Breast epithelium (tissue), 3 donors: ENCODE measurements at regions not wholly inside any gene's neighbourhood (a gene's known extent, or its start where the extent isn't known, plus 50 kb on each side); places are given as distances from the start of the nearest gene placed in this dataset.

Experiments
- POLR2AphosphoS5 ChIP-seq, 3 donors: sonication (generic); formaldehyde crosslinking; IDR thresholded peaks; one replicate each; pipeline ENCODE4 v1.6.1; 2017; ENCODE audit warnings: antibody characterized with exemption in 3 of 3
- TF ChIP-seq, protein P1 (sequence below), 3 donors: fragments of 450-650 bp; IDR thresholded peaks; one replicate each; pipeline ENCODE4 v1.5.1; 2016 to 2017; ENCODE audit warnings: antibody characterized with exemption in 3 of 3, mild to moderate bottlenecking in 3 of 3, moderate library complexity in 3 of 3

DNA sequence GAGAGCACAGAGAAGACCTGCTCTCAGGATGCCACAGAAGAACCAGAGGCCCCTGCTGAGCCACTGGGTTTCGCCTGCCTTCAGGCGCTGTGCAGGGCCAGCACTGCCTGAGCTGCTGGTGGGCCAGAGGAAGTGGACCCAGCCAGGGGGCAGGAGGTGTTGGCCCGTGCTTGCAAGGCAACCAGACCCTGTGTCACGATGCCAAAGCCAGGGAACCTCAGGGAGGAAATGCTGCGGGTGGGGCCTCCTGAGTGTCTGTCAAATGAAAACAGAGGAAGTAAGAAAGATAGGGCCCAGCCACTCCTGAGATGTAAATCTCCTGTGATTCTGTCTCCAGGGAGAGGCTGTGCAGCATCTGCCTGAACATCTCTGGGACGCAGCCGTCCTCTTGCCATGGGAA lies 58.1 kb upstream of the ADORA2B start:
- no peak for TF ChIP-seq POLR2AphosphoS5 (IDR thresholded peaks at IDR 0.05)
- TF ChIP-seq, protein P1, sequence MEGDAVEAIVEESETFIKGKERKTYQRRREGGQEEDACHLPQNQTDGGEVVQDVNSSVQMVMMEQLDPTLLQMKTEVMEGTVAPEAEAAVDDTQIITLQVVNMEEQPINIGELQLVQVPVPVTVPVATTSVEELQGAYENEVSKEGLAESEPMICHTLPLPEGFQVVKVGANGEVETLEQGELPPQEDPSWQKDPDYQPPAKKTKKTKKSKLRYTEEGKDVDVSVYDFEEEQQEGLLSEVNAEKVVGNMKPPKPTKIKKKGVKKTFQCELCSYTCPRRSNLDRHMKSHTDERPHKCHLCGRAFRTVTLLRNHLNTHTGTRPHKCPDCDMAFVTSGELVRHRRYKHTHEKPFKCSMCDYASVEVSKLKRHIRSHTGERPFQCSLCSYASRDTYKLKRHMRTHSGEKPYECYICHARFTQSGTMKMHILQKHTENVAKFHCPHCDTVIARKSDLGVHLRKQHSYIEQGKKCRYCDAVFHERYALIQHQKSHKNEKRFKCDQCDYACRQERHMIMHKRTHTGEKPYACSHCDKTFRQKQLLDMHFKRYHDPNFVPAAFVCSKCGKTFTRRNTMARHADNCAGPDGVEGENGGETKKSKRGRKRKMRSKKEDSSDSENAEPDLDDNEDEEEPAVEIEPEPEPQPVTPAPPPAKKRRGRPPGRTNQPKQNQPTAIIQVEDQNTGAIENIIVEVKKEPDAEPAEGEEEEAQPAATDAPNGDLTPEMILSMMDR (IDR thresholded peaks at IDR 0.05): no peak
